GM12875 (cell line): ENCODE measurements at regions not wholly inside any gene's neighbourhood (a gene's known extent, or its start where the extent isn't known, plus 50 kb on each side); places are given as distances from the start of the nearest gene placed in this dataset.

Source experiments
- H3K4me3 ChIP-seq: one replicate; pipeline ENCODE4 v1.5.1; 2011; ENCODE audit warnings: low read depth, low read length, control low read depth
- TF ChIP-seq, protein P1 (sequence below): IDR thresholded peaks from 2 replicates; pipeline ENCODE4 v1.5.1; 2011; ENCODE audit warnings: low read depth, mild to moderate bottlenecking, control low read depth, inconsistent platforms, low read length, moderate library complexity, borderline replicate concordance; ENCODE audit not compliant: insufficient read depth

DNA sequence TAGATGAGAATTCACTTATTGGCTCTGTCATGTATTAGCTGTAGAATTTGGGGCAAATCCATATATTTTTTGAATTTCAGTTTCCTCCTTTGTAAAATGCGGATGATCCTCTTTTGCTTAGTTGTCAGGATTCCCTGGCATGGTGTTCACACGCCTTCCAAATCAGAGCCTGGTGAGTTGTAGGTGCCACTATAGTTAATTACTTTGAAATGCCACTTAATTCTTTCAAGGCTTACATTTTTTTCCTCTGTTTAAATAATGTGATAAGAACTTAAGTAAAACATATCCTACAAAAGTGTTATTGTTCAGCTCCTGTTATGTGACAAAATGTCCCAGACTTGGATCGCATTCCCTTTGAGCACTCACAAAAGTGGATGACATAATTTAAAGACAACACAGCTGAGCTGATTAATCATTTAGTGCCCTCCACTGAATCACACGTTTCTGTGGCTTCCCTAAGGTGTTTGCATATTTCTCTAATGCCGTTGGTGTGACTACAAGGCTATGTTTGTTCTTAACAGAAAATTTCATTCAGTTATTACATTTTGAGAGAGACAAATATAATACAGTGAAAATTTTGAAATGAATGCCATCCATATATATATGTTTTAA is 471.2 kb upstream of the CHST9 start:
- TF ChIP-seq, protein P1, sequence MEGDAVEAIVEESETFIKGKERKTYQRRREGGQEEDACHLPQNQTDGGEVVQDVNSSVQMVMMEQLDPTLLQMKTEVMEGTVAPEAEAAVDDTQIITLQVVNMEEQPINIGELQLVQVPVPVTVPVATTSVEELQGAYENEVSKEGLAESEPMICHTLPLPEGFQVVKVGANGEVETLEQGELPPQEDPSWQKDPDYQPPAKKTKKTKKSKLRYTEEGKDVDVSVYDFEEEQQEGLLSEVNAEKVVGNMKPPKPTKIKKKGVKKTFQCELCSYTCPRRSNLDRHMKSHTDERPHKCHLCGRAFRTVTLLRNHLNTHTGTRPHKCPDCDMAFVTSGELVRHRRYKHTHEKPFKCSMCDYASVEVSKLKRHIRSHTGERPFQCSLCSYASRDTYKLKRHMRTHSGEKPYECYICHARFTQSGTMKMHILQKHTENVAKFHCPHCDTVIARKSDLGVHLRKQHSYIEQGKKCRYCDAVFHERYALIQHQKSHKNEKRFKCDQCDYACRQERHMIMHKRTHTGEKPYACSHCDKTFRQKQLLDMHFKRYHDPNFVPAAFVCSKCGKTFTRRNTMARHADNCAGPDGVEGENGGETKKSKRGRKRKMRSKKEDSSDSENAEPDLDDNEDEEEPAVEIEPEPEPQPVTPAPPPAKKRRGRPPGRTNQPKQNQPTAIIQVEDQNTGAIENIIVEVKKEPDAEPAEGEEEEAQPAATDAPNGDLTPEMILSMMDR, result no peak
- H3K4me3 ChIP-seq, result no peak overlapping the region

GRCh38 chr18:27653247-27653646 is 468.1 kb upstream of the CHST9 start:
- TF ChIP-seq, protein P1, result no peak
- H3K4me3 ChIP-seq, result no peak overlapping the region

GRCh38 chr18:27652480-27653121 is 467.5 kb upstream of the CHST9 start:
- TF ChIP-seq, protein P1, result no peak
- no peak overlapping the region for H3K4me3 ChIP-seq

- TF ChIP-seq, protein P1, result no peak
- no peak overlapping the region for H3K4me3 ChIP-seq
These were observed 464.5 kb upstream of the CHST9 start for GRCh38 chr18:27649621-27650020.

DNA sequence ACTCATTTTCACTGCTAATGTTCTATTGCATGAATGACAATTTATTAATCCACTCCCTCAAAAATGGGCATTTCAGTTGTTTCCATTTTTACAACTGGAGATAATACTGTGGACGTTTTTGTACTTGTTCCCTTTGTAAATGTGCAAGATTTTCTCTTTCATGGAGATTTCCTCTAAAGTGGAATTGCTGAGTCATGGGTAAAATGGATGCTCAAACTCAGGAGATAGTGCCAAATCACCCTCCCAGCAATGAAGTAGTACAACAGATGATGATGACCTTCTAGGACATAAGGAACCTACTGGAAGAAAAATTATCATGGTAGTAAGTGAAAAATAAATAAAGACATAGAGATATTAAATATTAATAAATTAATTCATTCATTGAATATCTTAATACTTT is 460.8 kb upstream of the CHST9 start:
- H3K4me3 ChIP-seq, result no peak overlapping the region
- TF ChIP-seq, protein P1, result no peak

DNA sequence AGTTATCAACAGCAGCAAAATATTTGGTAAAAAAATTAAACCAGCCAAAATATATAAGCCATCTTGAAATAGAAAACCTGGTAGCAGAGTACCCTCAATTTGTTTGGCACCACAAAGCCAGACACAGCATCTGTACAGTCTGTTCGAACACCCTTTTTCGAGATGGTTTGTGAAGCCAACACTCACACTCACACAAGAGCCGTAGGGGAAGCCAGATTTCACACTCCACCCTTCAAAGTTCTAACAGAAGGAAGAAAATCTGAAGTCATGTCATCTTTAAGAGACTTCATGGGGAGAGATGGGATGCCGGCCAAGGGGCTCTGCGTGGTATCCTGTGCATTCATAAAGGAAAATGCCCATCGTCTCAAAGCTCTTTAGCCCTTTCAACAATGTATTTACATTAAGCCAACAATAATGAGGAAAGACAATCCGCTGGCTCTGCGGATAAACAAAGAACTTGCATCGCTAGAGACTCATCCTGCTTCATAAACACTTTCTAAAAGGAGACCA is 451.5 kb upstream of the CHST9 start:
- TF ChIP-seq, protein P1, result no peak
- H3K4me3 ChIP-seq, result no peak overlapping the region

DNA sequence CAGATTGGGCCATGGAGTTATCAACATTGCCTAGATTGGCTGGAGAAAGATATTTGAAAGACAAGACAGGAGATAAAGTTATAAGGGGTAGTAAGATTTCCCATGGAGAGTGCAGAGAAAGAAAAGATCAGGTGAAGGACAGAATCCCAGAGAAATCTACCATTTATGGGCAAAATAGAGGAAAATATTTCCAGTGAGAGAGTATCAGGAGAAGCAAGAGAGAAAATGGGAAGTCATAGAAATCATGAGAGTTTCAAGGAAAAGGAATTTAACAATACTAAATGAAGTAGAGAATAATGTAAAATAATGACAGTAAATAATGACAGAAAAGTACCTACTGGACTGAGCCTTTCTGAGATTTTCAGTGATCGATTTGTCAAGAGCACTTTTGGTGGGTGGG is 447.6 kb upstream of the CHST9 start:
- TF ChIP-seq, protein P1, result no peak

More for the DNA sequence above, 447.6 kb upstream of the CHST9 start:
- no peak overlapping the region for H3K4me3 ChIP-seq
